ENCODE measurements at regions not wholly inside any gene's neighbourhood (a gene's known extent, or its start where the extent isn't known, plus 50 kb on each side); places are given as distances from the start of the nearest gene placed in this dataset.

DNA sequence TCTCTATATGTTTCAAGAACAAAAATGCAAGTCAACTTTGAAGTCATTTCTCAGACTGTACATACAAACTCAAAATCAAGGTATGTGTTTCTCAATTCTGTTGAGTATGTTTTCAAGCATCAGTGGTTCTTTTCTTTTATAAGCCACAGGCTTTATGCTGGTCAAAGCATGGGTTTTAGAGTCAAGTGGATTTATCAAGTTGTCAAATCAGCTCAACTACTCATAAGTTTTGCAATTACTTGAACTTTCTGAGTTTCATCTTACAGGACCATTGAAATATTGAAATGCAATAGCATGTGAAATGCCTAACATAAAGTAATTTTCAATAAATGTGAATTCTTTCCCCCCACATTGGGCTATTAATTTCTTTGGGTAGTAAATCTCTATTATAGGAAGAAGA lies 239.9 kb upstream of the DKK2 start:
- Histone ChIP-seq H3K9ac (ENCODE audit: low read depth, low read length) (no peak overlapping the region), H3K79me2 (ENCODE audit: insufficient read depth, low read length) (no peaks in the 10 kb centered on the region), H3K36me3 (ENCODE audit: insufficient read depth, low read length) (no peaks in the 10 kb centered on the region), H3K27me3 (ENCODE audit: insufficient read depth, low read length, poor library complexity) (peaks cover 7% of the 10 kb centered on the region), H2AFZ (ENCODE audit: low read depth, low read length) (no peak overlapping the region), H3K4me1 (ENCODE audit: insufficient read depth, low read length) (no peaks in the 10 kb centered on the region), H3K4me2 (ENCODE audit: insufficient read depth, low read length) (no peak overlapping the region), H4K20me1 (ENCODE audit: insufficient read depth, low read length) (no peaks in the 10 kb centered on the region), H3K27ac (ENCODE audit: low read length) (no peak overlapping the region), H3K9me3 (ENCODE audit: insufficient read depth, low read length, severe bottlenecking) (no peaks in the 10 kb centered on the region), H3K4me3 (ENCODE audit: low read depth in 1 of 2, low read length in 2 of 2) (no peak overlapping the region)
- ATAC-seq (ENCODE audit: insufficient read depth, low read depth) (no peak), DNase-seq (no peak)
- TF ChIP-seq, protein P1, sequence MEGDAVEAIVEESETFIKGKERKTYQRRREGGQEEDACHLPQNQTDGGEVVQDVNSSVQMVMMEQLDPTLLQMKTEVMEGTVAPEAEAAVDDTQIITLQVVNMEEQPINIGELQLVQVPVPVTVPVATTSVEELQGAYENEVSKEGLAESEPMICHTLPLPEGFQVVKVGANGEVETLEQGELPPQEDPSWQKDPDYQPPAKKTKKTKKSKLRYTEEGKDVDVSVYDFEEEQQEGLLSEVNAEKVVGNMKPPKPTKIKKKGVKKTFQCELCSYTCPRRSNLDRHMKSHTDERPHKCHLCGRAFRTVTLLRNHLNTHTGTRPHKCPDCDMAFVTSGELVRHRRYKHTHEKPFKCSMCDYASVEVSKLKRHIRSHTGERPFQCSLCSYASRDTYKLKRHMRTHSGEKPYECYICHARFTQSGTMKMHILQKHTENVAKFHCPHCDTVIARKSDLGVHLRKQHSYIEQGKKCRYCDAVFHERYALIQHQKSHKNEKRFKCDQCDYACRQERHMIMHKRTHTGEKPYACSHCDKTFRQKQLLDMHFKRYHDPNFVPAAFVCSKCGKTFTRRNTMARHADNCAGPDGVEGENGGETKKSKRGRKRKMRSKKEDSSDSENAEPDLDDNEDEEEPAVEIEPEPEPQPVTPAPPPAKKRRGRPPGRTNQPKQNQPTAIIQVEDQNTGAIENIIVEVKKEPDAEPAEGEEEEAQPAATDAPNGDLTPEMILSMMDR (IDR thresholded peaks at IDR 0.05; ENCODE audit: borderline replicate concordance, extremely low read depth, low read length, poor library complexity, severe bottlenecking), result no peak
- TF ChIP-seq EZH2 (IDR thresholded peaks at IDR 0.05; ENCODE audit: borderline replicate concordance, low read depth, low read length, severe bottlenecking), result no peak

DNA sequence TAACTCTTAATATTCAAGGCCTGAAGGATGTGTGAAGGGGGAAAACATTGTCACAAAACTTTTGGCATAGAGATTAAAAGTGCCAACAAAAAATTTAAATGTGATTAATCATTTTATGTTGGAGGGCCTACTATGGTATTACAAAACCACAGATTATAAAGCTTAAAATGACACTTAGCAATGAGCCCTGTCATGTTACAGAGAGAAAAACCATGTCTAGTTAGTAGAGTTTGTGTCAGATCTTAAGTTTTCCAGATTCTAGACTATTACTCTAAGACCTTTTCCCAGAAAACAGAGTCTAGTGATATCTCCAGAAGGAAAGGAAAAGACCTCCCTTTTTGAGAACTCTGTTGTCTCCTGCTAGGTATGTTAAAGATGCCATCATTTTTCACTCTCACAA lies 239.1 kb upstream of the DKK2 start:
- DNase-seq, result no peak
- TF ChIP-seq EZH2 (IDR thresholded peaks at IDR 0.05; ENCODE audit: borderline replicate concordance, low read depth, low read length, severe bottlenecking), result no peak
- TF ChIP-seq, protein P1 (IDR thresholded peaks at IDR 0.05; ENCODE audit: borderline replicate concordance, extremely low read depth, low read length, poor library complexity, severe bottlenecking), result no peak
- no peak for ATAC-seq (ENCODE audit: insufficient read depth, low read depth)
- Histone ChIP-seq H3K9ac (ENCODE audit: low read depth, low read length) (no peak overlapping the region), H3K36me3 (ENCODE audit: insufficient read depth, low read length) (no peaks in the 10 kb centered on the region), H3K4me1 (ENCODE audit: insufficient read depth, low read length) (no peaks in the 10 kb centered on the region), H3K9me3 (ENCODE audit: insufficient read depth, low read length, severe bottlenecking) (peaks cover 2% of the 10 kb centered on the region), H3K27ac (ENCODE audit: low read length) (no peak overlapping the region), H3K4me3 (ENCODE audit: low read depth in 1 of 2, low read length in 2 of 2) (no peak overlapping the region), H3K27me3 (ENCODE audit: insufficient read depth, low read length, poor library complexity) (peaks cover 7% of the 10 kb centered on the region), H4K20me1 (ENCODE audit: insufficient read depth, low read length) (no peaks in the 10 kb centered on the region), H2AFZ (ENCODE audit: low read depth, low read length) (no peak overlapping the region), H3K79me2 (ENCODE audit: insufficient read depth, low read length) (no peaks in the 10 kb centered on the region), H3K4me2 (ENCODE audit: insufficient read depth, low read length) (no peak overlapping the region)

DNA sequence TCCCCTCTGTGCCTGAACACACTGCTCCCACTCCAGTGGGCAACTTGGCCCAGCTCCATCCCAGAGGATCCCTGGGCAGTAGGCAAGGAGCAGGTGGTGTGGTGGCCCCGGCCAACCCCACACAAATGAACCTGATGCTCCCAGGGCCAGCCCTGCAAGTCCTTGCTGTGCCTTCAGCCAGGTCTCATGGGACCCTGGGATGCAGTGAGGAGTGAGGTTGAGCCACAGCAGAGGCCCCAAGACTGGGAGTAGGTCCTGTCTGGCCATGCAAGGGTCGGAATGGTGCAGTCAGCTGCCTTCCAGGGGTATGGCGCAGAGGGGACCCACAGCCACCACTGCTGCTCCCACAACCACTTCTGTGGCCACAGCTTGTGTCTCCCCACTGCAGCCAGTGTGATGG lies 234.5 kb upstream of the DKK2 start:
- Histone ChIP-seq H3K79me2 (ENCODE audit: insufficient read depth, low read length) (no peaks in the 10 kb centered on the region), H3K36me3 (ENCODE audit: insufficient read depth, low read length) (no peaks in the 10 kb centered on the region), H3K4me3 (ENCODE audit: low read depth in 1 of 2, low read length in 2 of 2) (no peak overlapping the region), H4K20me1 (ENCODE audit: insufficient read depth, low read length) (no peaks in the 10 kb centered on the region), H3K9ac (ENCODE audit: low read depth, low read length) (no peak overlapping the region), H3K4me1 (ENCODE audit: insufficient read depth, low read length) (no peaks in the 10 kb centered on the region), H3K9me3 (ENCODE audit: insufficient read depth, low read length, severe bottlenecking) (peaks cover 2% of the 10 kb centered on the region), H3K4me2 (ENCODE audit: insufficient read depth, low read length) (no peak overlapping the region), H2AFZ (ENCODE audit: low read depth, low read length) (no peak overlapping the region), H3K27me3 (ENCODE audit: insufficient read depth, low read length, poor library complexity) (peaks cover 2% of the 10 kb centered on the region), H3K27ac (ENCODE audit: low read length) (no peak overlapping the region)
- ATAC-seq (ENCODE audit: insufficient read depth, low read depth) (no peak), DNase-seq (no peak)
- no peak for TF ChIP-seq EZH2 (IDR thresholded peaks at IDR 0.05; ENCODE audit: borderline replicate concordance, low read depth, low read length, severe bottlenecking)
- TF ChIP-seq, protein P1 (IDR thresholded peaks at IDR 0.05; ENCODE audit: borderline replicate concordance, extremely low read depth, low read length, poor library complexity, severe bottlenecking), result no peak

DNA sequence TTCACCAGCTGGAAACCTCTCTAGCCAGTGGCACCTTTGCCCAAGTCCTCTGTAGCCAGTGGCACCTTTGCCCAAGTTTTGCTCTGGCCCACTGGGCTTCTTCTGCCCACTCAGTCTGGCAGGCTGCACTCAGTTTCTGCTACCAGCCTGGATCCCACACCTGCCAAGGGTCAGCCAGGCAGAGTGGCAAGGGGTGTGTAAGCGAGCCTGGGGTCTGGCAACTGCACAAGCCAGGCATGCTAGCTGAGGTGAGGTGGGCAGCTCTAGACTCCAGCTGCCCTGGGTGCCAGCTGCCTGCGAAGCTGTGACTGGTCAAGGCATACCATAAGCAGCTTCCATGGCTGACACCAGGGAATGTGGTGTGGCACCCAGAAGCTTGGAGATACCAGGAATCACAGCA lies 233.1 kb upstream of the DKK2 start:
- Histone ChIP-seq H3K27me3 (ENCODE audit: insufficient read depth, low read length, poor library complexity) (no peaks in the 10 kb centered on the region), H3K36me3 (ENCODE audit: insufficient read depth, low read length) (no peaks in the 10 kb centered on the region), H2AFZ (ENCODE audit: low read depth, low read length) (no peak overlapping the region), H3K27ac (ENCODE audit: low read length) (no peak overlapping the region), H4K20me1 (ENCODE audit: insufficient read depth, low read length) (no peaks in the 10 kb centered on the region), H3K9me3 (ENCODE audit: insufficient read depth, low read length, severe bottlenecking) (peaks cover 2% of the 10 kb centered on the region), H3K4me3 (ENCODE audit: low read depth in 1 of 2, low read length in 2 of 2) (no peak overlapping the region), H3K4me2 (ENCODE audit: insufficient read depth, low read length) (no peak overlapping the region), H3K9ac (ENCODE audit: low read depth, low read length) (no peak overlapping the region), H3K4me1 (ENCODE audit: insufficient read depth, low read length) (no peaks in the 10 kb centered on the region), H3K79me2 (ENCODE audit: insufficient read depth, low read length) (no peaks in the 10 kb centered on the region)
- no peak for DNase-seq
- TF ChIP-seq EZH2 (IDR thresholded peaks at IDR 0.05; ENCODE audit: borderline replicate concordance, low read depth, low read length, severe bottlenecking), result no peak
- TF ChIP-seq, protein P1 (IDR thresholded peaks at IDR 0.05; ENCODE audit: borderline replicate concordance, extremely low read depth, low read length, poor library complexity, severe bottlenecking), result no peak
- no peak for ATAC-seq (ENCODE audit: insufficient read depth, low read depth)
